Upper lobe of right lung (tissue), 1 donor: ENCODE measurements at regions not wholly inside any gene's neighbourhood (a gene's known extent, or its start where the extent isn't known, plus 50 kb on each side); places are given as distances from the start of the nearest gene placed in this dataset.

Experiments
- ATAC-seq: fragments of 200-7000 bp; cut with Tn5 transposase; one replicate; pipeline ENCODE4 v1.9.1; 2020; ENCODE audit warnings: mild to moderate bottlenecking, moderate library complexity
- DNase-seq: peaks from one replicate; pipeline ENCODE4 v3.0.0-alpha.2; 2020
- H3K27ac ChIP-seq: fragments of 200-600 bp; one replicate; pipeline ENCODE4 v1.8.0; 2022
- H3K27me3 ChIP-seq: fragments of 200-600 bp; one replicate; pipeline ENCODE4 v1.8.0; 2022; ENCODE audit warnings: mild to moderate bottlenecking
- H3K36me3 ChIP-seq: fragments of 200-600 bp; one replicate; pipeline ENCODE4 v1.8.0; 2022
- H3K4me1 ChIP-seq: fragments of 200-600 bp; one replicate; pipeline ENCODE4 v1.8.0; 2022
- H3K4me3 ChIP-seq: fragments of 200-600 bp; one replicate; pipeline ENCODE4 v1.8.0; 2022; ENCODE audit warnings: mild to moderate bottlenecking
- H3K9me3 ChIP-seq: fragments of 200-600 bp; one replicate; pipeline ENCODE4 v1.8.0; 2022
- intact Hi-C: fragments of 100-400 bp; cut with DNase I; formaldehyde crosslinking; loops from one replicate; pipeline ENCODE4 v1.11.0; 2022
- TF ChIP-seq, protein P1 (sequence below): fragments of 200-600 bp; IDR thresholded peaks from one replicate; pipeline ENCODE4 v1.8.0; 2022; ENCODE audit warnings: antibody characterized with exemption
- donor health status: DM: no; HTN: yes; CAD: no; lungs with severe emphysema.

DNA sequence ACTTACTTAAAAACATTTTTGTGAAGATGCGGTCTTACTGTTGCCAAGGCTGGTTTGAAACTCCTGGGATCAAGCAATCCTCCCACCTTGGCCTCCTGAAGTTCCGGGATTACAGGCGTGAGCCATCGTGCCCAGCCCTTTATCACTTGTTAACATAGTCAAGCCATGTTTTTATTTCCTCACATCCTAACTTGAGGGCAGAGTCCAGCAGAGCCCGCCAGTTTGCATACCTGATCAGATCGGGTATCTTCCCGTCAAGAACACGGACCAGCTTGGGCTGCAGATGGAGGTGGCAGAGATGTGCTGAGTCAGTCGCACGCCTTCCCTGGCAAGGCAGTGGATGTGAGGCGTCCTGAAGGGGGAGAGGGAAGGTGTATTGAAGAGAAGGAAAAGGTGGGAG is 447.3 kb upstream of the USP9Y start:
- ATAC-seq (no peak), DNase-seq (no peak)
- no peak overlapping the region for H3K27ac ChIP-seq
- H3K4me1 ChIP-seq = no peaks in the 10 kb centered on the region
- H3K27me3 ChIP-seq = no peaks in the 10 kb centered on the region
- no peaks in the 10 kb centered on the region for H3K9me3 ChIP-seq
- TF ChIP-seq, protein P1, sequence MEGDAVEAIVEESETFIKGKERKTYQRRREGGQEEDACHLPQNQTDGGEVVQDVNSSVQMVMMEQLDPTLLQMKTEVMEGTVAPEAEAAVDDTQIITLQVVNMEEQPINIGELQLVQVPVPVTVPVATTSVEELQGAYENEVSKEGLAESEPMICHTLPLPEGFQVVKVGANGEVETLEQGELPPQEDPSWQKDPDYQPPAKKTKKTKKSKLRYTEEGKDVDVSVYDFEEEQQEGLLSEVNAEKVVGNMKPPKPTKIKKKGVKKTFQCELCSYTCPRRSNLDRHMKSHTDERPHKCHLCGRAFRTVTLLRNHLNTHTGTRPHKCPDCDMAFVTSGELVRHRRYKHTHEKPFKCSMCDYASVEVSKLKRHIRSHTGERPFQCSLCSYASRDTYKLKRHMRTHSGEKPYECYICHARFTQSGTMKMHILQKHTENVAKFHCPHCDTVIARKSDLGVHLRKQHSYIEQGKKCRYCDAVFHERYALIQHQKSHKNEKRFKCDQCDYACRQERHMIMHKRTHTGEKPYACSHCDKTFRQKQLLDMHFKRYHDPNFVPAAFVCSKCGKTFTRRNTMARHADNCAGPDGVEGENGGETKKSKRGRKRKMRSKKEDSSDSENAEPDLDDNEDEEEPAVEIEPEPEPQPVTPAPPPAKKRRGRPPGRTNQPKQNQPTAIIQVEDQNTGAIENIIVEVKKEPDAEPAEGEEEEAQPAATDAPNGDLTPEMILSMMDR = no peak
- intact Hi-C loops = no loop called here
- H3K4me3 ChIP-seq = no peak overlapping the region
- H3K36me3 ChIP-seq = no peaks in the 10 kb centered on the region

DNA sequence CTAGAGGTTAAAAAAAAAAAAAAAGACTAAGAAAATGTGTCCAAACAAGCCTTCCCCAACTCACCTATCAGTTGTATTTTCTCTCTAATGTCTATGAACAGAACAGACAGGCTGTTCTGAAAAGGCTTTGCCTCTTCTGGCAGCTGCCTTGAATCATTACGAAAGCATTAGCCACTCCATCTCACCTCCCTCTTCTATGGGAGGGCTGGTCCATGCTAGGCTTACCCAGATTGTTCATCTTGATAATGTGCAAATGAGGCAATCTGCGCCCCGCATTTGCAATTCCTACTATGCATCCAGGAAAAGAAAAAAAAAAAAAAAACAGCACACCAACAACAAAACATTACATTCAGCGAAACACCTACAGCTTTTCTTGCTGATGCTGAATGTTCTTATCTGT is 429.9 kb upstream of the USP9Y start:
- TF ChIP-seq, protein P1 = no peak
- Histone ChIP-seq H3K27me3 (no peaks in the 10 kb centered on the region), H3K4me3 (no peak overlapping the region), H3K9me3 (no peaks in the 10 kb centered on the region), H3K4me1 (no peaks in the 10 kb centered on the region), H3K27ac (no peak overlapping the region), H3K36me3 (no peaks in the 10 kb centered on the region)
- intact Hi-C loops = no loop called here
- ATAC-seq (no peak), DNase-seq (no peak)

DNA sequence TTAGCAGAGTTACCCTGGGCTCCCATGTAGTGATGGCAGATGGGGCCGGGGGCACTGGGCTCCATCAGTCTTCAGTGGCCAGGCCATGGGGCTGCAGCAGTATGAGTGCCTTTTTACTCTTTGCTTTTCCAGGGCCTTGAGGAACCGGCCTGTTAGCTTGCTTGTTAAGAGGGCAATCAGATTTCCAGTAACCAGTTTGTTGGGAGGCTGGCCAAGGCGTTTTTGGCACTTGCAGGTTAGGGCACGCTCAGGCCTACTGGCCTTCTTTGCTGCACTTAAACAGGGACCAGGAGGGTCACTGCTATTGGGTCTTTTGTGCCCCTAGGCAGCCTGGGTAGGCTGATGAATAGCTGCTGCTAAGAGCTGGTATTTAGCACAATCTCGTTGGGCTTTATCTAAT is 415.4 kb upstream of the USP9Y start:
- H3K36me3 ChIP-seq = no peaks in the 10 kb centered on the region
- no peaks in the 10 kb centered on the region for H3K4me1 ChIP-seq
- ATAC-seq (no peak), DNase-seq (no peak)
- H3K9me3 ChIP-seq = no peaks in the 10 kb centered on the region
- H3K27ac ChIP-seq = no peak overlapping the region
- no peaks in the 10 kb centered on the region for H3K27me3 ChIP-seq
- TF ChIP-seq, protein P1 = no peak
- intact Hi-C loops = no loop called here
- H3K4me3 ChIP-seq = no peak overlapping the region

DNA sequence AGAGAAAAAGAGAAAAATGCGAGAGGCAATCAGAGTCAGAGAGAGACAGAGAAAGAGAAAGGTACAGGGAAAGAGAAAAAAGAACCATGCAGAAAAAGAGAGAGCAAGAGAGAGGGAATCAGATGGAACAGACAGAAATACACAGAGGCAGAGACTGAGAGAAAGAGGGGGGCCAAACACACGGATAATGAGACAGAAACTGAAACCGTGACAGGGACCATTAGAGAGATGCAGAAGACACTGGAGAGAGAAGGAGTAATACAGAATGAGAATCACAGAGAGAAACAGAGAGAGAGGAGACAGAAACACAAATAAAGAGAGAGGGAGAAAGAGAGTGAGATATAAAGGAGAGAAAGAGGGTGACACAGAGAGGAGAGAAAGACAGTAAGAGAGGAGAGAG is 412.1 kb upstream of the USP9Y start:
- Histone ChIP-seq H3K27ac (no peak overlapping the region), H3K27me3 (no peaks in the 10 kb centered on the region), H3K36me3 (no peaks in the 10 kb centered on the region), H3K4me1 (no peaks in the 10 kb centered on the region), H3K9me3 (no peaks in the 10 kb centered on the region), H3K4me3 (no peak overlapping the region)
- intact Hi-C loops = no loop called here
- DNase-seq = no peak
- TF ChIP-seq, protein P1 = no peak
- no peak for ATAC-seq

DNA sequence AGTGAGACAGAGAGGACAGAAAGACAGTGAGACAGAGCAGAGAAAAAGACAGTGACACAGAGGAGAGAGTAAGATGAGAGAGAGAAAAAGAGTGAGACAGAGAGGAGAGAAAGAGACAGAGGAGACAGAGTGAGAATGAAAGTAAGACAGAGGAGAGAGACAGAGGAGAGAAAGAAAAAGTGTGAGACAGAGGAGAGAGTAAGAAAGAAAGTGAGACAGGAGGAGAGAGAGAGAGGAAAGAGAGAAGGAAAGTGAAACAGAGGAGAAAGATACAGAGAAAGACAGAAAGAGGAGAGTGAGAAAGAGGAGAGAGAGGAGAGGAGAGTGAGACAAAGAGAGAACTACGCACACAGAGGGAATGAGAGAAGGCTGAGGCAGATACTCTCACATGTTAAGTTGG is 411.6 kb upstream of the USP9Y start:
- no peaks in the 10 kb centered on the region for H3K4me1 ChIP-seq
- DNase-seq (no peak), ATAC-seq (no peak)
- H3K9me3 ChIP-seq = no peaks in the 10 kb centered on the region
- H3K36me3 ChIP-seq = no peaks in the 10 kb centered on the region
- H3K27ac ChIP-seq = no peak overlapping the region
- intact Hi-C loops = no loop called here
- TF ChIP-seq, protein P1 = no peak
- no peaks in the 10 kb centered on the region for H3K27me3 ChIP-seq
- no peak overlapping the region for H3K4me3 ChIP-seq

DNA sequence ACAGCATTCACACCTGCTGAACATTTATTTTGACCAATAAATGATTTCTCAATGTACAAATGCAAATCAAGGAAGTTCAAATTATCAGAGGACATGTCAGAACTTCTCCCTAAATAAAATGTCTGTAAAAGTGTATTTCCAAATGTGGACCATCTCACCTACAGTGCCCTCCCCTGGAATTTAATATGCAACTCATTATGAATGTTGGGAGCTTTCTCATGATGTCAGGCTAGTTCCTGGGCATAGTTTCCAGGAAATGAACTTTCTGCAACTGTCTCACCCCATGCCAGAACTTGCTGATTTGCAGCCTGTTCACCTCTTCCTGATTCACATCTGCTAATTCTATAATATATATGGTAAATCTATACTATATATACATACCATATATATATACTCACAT is 408.5 kb upstream of the USP9Y start:
- Histone ChIP-seq H3K9me3 (no peaks in the 10 kb centered on the region), H3K4me3 (no peak overlapping the region), H3K36me3 (no peaks in the 10 kb centered on the region), H3K4me1 (no peaks in the 10 kb centered on the region), H3K27ac (no peak overlapping the region), H3K27me3 (no peaks in the 10 kb centered on the region)
- ATAC-seq = no peak
- TF ChIP-seq, protein P1 = no peak
- no peak for DNase-seq
- intact Hi-C loops = no loop called here
